ENCODE measurements at regions not wholly inside any gene's neighbourhood (a gene's known extent, or its start where the extent isn't known, plus 50 kb on each side); places are given as distances from the start of the nearest gene placed in this dataset.

DNA sequence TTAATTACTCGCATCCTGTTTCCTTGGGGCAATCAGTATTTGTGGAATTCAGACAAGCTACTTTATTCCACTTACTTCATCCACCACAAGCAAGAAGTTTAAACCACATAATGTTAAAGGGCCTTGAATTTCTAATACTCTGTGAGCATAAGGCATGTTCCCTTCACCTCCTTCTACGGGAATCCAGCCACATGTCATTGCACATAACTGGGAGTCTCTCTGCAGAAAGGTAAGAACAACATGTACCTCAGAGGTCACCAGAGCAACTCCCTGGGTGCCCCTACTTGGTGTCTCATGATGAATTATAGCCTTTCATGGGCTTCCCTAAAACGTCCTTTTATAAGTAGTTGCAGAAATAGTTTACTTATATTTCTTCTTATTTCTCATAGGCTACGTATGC, 553.2 kb downstream of the DTWD2 start:
- no peak overlapping the region for H3K4me2 ChIP-seq (ENCODE audit: low read length)
- no peaks in the 10 kb centered on the region for H4K20me1 ChIP-seq (ENCODE audit: insufficient read depth, low read length)
- ChIA-PET POLR2A (interaction anchor here (0.5 kb wide), 1 partner anchor 278 kb away, joined by 3 read pairs; no protein-coding TSS in a partner anchor), CTCF (ENCODE audit: unreplicated experiment) (no interaction called here)
- H3K9me2 ChIP-seq (ENCODE audit: insufficient read depth, low read length), result no peaks in the 10 kb centered on the region
- H3K36me3 ChIP-seq (ENCODE audit: insufficient read depth, low read length), result no peaks in the 10 kb centered on the region
- H3K79me2 ChIP-seq (ENCODE audit: insufficient read depth, low read depth, low read length), result no peaks in the 10 kb centered on the region
- H3K9me3 ChIP-seq (ENCODE audit: low read length), result no peaks in the 10 kb centered on the region
- no peak overlapping the region for H3K4me3 ChIP-seq (ENCODE audit: low read depth, low read length, poor library complexity, severe bottlenecking)
- intact Hi-C loops (cut with micrococcal nuclease; ENCODE audit: unreplicated experiment), result no loop called here
- H2AFZ ChIP-seq (ENCODE audit: low read length), result no peak overlapping the region
- no TSS peak for BruUV-seq (replicated peaks)
- no peak for DNase-seq (ENCODE audit: low spot score)
- TF ChIP-seq, protein P1, sequence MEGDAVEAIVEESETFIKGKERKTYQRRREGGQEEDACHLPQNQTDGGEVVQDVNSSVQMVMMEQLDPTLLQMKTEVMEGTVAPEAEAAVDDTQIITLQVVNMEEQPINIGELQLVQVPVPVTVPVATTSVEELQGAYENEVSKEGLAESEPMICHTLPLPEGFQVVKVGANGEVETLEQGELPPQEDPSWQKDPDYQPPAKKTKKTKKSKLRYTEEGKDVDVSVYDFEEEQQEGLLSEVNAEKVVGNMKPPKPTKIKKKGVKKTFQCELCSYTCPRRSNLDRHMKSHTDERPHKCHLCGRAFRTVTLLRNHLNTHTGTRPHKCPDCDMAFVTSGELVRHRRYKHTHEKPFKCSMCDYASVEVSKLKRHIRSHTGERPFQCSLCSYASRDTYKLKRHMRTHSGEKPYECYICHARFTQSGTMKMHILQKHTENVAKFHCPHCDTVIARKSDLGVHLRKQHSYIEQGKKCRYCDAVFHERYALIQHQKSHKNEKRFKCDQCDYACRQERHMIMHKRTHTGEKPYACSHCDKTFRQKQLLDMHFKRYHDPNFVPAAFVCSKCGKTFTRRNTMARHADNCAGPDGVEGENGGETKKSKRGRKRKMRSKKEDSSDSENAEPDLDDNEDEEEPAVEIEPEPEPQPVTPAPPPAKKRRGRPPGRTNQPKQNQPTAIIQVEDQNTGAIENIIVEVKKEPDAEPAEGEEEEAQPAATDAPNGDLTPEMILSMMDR (conservative IDR thresholded peaks at IDR 0.05; ENCODE audit: low read length), result no peak
- no peak for TF ChIP-seq EZH2phosphoT487 (IDR thresholded peaks at IDR 0.05; ENCODE audit: borderline replicate concordance, low read depth, low read length)
- no peaks in the 10 kb centered on the region for H3K4me1 ChIP-seq (ENCODE audit: insufficient read depth, low read length, poor library complexity, severe bottlenecking)
- no peak overlapping the region for H3K27ac ChIP-seq (ENCODE audit: low read depth, low read length, poor library complexity, severe bottlenecking)

DNA sequence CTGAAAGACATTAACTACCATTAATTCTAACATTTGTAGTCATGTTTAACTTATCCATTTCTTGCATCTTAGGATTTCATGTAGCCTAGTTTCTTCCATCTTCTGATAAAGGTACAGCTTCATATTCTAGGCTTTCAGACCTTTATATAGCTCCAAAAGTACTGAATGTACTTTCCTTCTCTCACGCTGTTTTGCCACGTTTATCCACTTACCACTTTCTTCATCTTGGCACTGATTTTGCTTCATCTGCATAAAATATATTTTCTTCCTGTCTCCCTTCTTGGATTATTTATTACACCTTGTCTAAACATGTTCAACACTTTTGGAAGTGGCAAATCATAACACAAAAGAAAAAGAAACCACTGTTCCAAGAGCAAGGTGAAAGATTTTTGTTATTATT, 553.8 kb downstream of the DTWD2 start:
- no peak overlapping the region for H2AFZ ChIP-seq (ENCODE audit: low read length)
- ChIA-PET CTCF (ENCODE audit: unreplicated experiment) (no interaction called here), POLR2A (interaction anchor here (0.5 to 1.4 kb wide), 2 partner anchors 8 to 278 kb away, joined by 3 to 4 read pairs; no protein-coding TSS in a partner anchor)
- no peak overlapping the region for H3K4me3 ChIP-seq (ENCODE audit: low read depth, low read length, poor library complexity, severe bottlenecking)
- intact Hi-C loops (cut with micrococcal nuclease; ENCODE audit: unreplicated experiment), result no loop called here
- no peaks in the 10 kb centered on the region for H4K20me1 ChIP-seq (ENCODE audit: insufficient read depth, low read length)
- H3K9me3 ChIP-seq (ENCODE audit: low read length), result no peaks in the 10 kb centered on the region
- no peak overlapping the region for H3K27ac ChIP-seq (ENCODE audit: low read depth, low read length, poor library complexity, severe bottlenecking)
- TF ChIP-seq EZH2phosphoT487 (IDR thresholded peaks at IDR 0.05; ENCODE audit: borderline replicate concordance, low read depth, low read length), result no peak
- TF ChIP-seq, protein P1 (conservative IDR thresholded peaks at IDR 0.05; ENCODE audit: low read length), result no peak
- no peaks in the 10 kb centered on the region for H3K4me1 ChIP-seq (ENCODE audit: insufficient read depth, low read length, poor library complexity, severe bottlenecking)
- no peaks in the 10 kb centered on the region for H3K79me2 ChIP-seq (ENCODE audit: insufficient read depth, low read depth, low read length)
- BruUV-seq (replicated peaks), result no TSS peak
- DNase-seq (ENCODE audit: low spot score), result no peak
- H3K4me2 ChIP-seq (ENCODE audit: low read length), result no peak overlapping the region
- H3K9me2 ChIP-seq (ENCODE audit: insufficient read depth, low read length), result no peaks in the 10 kb centered on the region
- H3K36me3 ChIP-seq (ENCODE audit: insufficient read depth, low read length), result no peaks in the 10 kb centered on the region

DNA sequence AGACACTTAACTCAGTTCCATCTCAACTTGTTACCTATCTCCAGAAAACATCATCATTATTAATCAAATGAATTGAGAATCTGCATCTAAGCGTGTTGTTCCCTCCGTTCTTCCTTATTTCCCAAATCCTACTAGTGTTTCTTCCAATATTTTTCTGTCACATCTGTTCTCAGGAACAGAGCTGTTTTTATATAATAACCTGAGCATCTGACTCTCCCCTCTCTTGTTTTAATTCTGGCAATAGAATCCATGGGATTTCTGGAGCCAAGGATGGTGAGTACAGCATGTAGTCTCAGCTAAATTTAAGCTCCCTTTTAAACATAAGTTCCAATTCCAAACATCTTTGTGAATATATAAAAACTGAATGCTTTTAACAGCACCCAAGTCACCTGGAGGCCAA, 558.3 kb downstream of the DTWD2 start:
- H3K4me1 ChIP-seq (ENCODE audit: insufficient read depth, low read length, poor library complexity, severe bottlenecking), result no peaks in the 10 kb centered on the region
- H4K20me1 ChIP-seq (ENCODE audit: insufficient read depth, low read length), result no peaks in the 10 kb centered on the region
- H3K27ac ChIP-seq (ENCODE audit: low read depth, low read length, poor library complexity, severe bottlenecking), result no peak overlapping the region
- no peak overlapping the region for H3K4me3 ChIP-seq (ENCODE audit: low read depth, low read length, poor library complexity, severe bottlenecking)
- CTCF ChIA-PET (ENCODE audit: unreplicated experiment), result no interaction called here
- POLR2A ChIA-PET, result no interaction called here
- DNase-seq (ENCODE audit: low spot score), result no peak
- H3K9me3 ChIP-seq (ENCODE audit: low read length), result no peaks in the 10 kb centered on the region
- intact Hi-C loops (cut with micrococcal nuclease; ENCODE audit: unreplicated experiment), result no loop called here
- TF ChIP-seq EZH2phosphoT487 (IDR thresholded peaks at IDR 0.05; ENCODE audit: borderline replicate concordance, low read depth, low read length), result no peak
- TF ChIP-seq, protein P1 (conservative IDR thresholded peaks at IDR 0.05; ENCODE audit: low read length), result no peak
- no peak overlapping the region for H3K4me2 ChIP-seq (ENCODE audit: low read length)
- H3K9me2 ChIP-seq (ENCODE audit: insufficient read depth, low read length), result no peaks in the 10 kb centered on the region
- no TSS peak for BruUV-seq (replicated peaks)
- no peaks in the 10 kb centered on the region for H3K79me2 ChIP-seq (ENCODE audit: insufficient read depth, low read depth, low read length)
- H3K36me3 ChIP-seq (ENCODE audit: insufficient read depth, low read length), result no peaks in the 10 kb centered on the region
- no peak overlapping the region for H2AFZ ChIP-seq (ENCODE audit: low read length)
